H1 (cell line): ENCODE measurements at regions not wholly inside any gene's neighbourhood (a gene's known extent, or its start where the extent isn't known, plus 50 kb on each side); places are given as distances from the start of the nearest gene placed in this dataset.

ENCODE experiments used
- CTCF ChIA-PET: fragments of 300-600 bp; sonication (Branson Sonifier 250); formaldehyde crosslinking; loops from one replicate; lab custom pipeline; 2021; ENCODE audit not compliant: partially characterized antibody; lab: Charles Lee
- POLR2A ChIA-PET: fragments of 300-600 bp; sonication (Branson Sonifier 250); formaldehyde crosslinking; loops from one replicate; lab custom pipeline; 2021; ENCODE audit warnings: inconsistent platforms; ENCODE audit not compliant: partially characterized antibody; lab: Charles Lee
- DNase-seq, 2 experiments: peaks; one replicate each; pipeline versions ENCODE4 v3.0.0 to v3.0.0-alpha.2; 2010 to 2022; ENCODE audit warnings: low spot score in 2 of 2, low read depth in 1 of 2, mixed read lengths in 1 of 2
- FAIRE-seq: peaks from 2 replicates; lab custom pipeline; 2011; peaks lifted over from hg19 to GRCh38; lab: Jason Lieb, UNC
- H2AFZ ChIP-seq: 2 replicates; pipeline ENCODE4 v1.8.1; 2012; ENCODE audit warnings: low read length, inconsistent platforms
- H2AK5ac ChIP-seq: 2 replicates; pipeline ENCODE4 v1.6.1; 2013; ENCODE audit warnings: low read depth, low read length
- H2BK120ac ChIP-seq: replicated peaks from 2 replicates; pipeline ENCODE3; 2013; ENCODE audit warnings: low read depth, low read length, inconsistent platforms
- H2BK12ac ChIP-seq: 2 replicates; pipeline ENCODE4 v1.6.1; 2013; ENCODE audit warnings: low read depth, low read length
- H2BK15ac ChIP-seq: 2 replicates; pipeline ENCODE4 v1.6.1; 2013; ENCODE audit warnings: low read length
- H2BK20ac ChIP-seq: 2 replicates; pipeline ENCODE4 v1.6.1; 2013; ENCODE audit warnings: low read length
- H2BK5ac ChIP-seq: 2 replicates; pipeline ENCODE4 v1.6.1; 2013; ENCODE audit warnings: low read depth, low read length
- H3K14ac ChIP-seq: 2 replicates; pipeline ENCODE4 v1.6.1; 2013; ENCODE audit warnings: inconsistent platforms; ENCODE audit not compliant: insufficient read length
- H3K18ac ChIP-seq: 2 replicates; pipeline ENCODE4 v1.6.1; 2013; ENCODE audit warnings: low read length; ENCODE audit errors: extremely low read depth
- H3K23ac ChIP-seq: 2 replicates; pipeline ENCODE4 v1.6.1; 2013; ENCODE audit warnings: inconsistent platforms; ENCODE audit not compliant: insufficient read length
- H3K23me2 ChIP-seq: 2 replicates; pipeline ENCODE4 v1.6.1; 2013; ENCODE audit warnings: low read depth, low read length
- H3K27ac ChIP-seq: 2 replicates; pipeline ENCODE4 v1.6.1; 2011; ENCODE audit warnings: low read depth, low read length, inconsistent platforms
- H3K27me3 ChIP-seq, 4 experiments: replicated peaks in 1 of 4; 1 replicate in 1 of 4; 2 replicates in 3 of 4; pipeline versions ENCODE4 v1.6.1 to v1.8.1; 2011 to 2013; ENCODE audit warnings: low read length in 3 of 4, mild to moderate bottlenecking in 3 of 4, inconsistent platforms in 2 of 4, mixed read lengths in 2 of 4, moderate library complexity in 1 of 4; ENCODE audit not compliant: control insufficient read depth in 3 of 4, insufficient read depth in 3 of 4; ENCODE audit errors: extremely low read depth in 1 of 4
- H3K36me3 ChIP-seq, 4 experiments: 2 replicates each; pipeline versions ENCODE4 v1.6.1 to v1.8.1; 2011 to 2013; ENCODE audit warnings: mild to moderate bottlenecking in 4 of 4, low read length in 3 of 4, moderate library complexity in 2 of 4, control low read depth in 1 of 4, inconsistent platforms in 1 of 4; ENCODE audit not compliant: insufficient read depth in 4 of 4, control insufficient read depth in 2 of 4
- H3K4ac ChIP-seq: replicated peaks from 2 replicates; pipeline ENCODE3; 2013; ENCODE audit warnings: low read length, low read depth, mixed read lengths, inconsistent platforms; ENCODE audit not compliant: insufficient read length
- H3K4me1 ChIP-seq, 4 experiments: replicated peaks in 1 of 4; 1 replicate in 1 of 4; 2 replicates in 3 of 4; pipeline versions ENCODE4 v1.6.1 to v1.8.1; 2011 to 2013; ENCODE audit warnings: low read length in 3 of 4, inconsistent platforms in 2 of 4, mixed read lengths in 1 of 4; ENCODE audit not compliant: insufficient read depth in 4 of 4, control insufficient read depth in 3 of 4
- H3K4me2 ChIP-seq, 2 experiments: 2 replicates each; pipeline versions ENCODE4 v1.6.1 to v1.8.1; 2011 to 2013; ENCODE audit warnings: low read depth in 2 of 2, low read length in 2 of 2, control low read depth in 1 of 2, inconsistent platforms in 1 of 2, mild to moderate bottlenecking in 1 of 2; ENCODE audit not compliant: insufficient read depth in 1 of 2
- H3K4me3 ChIP-seq, 4 experiments: fragments of 200-600, 300-600 bp in 1 of 4; sonication (generic), shearing (Covaris generic), sonication (Bioruptor Twin) in 1 of 4; 2 replicates each; pipeline versions ENCODE4 v1.5.1 to v1.8.1; 2011 to 2016; ENCODE audit warnings: low read length in 4 of 4, low read depth in 3 of 4, control low read depth in 2 of 4, inconsistent platforms in 2 of 4, mild to moderate bottlenecking in 2 of 4, mixed read lengths in 1 of 4, moderate library complexity in 1 of 4; ENCODE audit not compliant: insufficient read depth in 2 of 4; ENCODE audit errors: extremely low read depth in 1 of 4
- H3K56ac ChIP-seq: replicated peaks from 2 replicates; pipeline ENCODE3; 2013; ENCODE audit warnings: low read depth, mild to moderate bottlenecking, mixed read lengths, low read length, inconsistent platforms; ENCODE audit not compliant: insufficient read length
- H3K79me1 ChIP-seq: 2 replicates; pipeline ENCODE4 v1.6.1; 2013; ENCODE audit warnings: low read depth, low read length, control low read depth
- H3K79me2 ChIP-seq, 2 experiments: 2 replicates each; pipeline versions ENCODE4 v1.6.1 to v1.8.1; 2012 to 2013; ENCODE audit warnings: low read length in 2 of 2, mild to moderate bottlenecking in 2 of 2, inconsistent platforms in 1 of 2; ENCODE audit not compliant: insufficient read depth in 2 of 2, control insufficient read depth in 1 of 2
- H3K9ac ChIP-seq, 4 experiments: replicated peaks in 1 of 4; 1 replicate in 1 of 4; 2 replicates in 3 of 4; pipeline versions ENCODE4 v1.6.1 to v1.8.1; 2011 to 2013; ENCODE audit warnings: low read depth in 3 of 4, low read length in 3 of 4, control low read depth in 2 of 4, mild to moderate bottlenecking in 2 of 4, moderate library complexity in 2 of 4, inconsistent platforms in 1 of 4; ENCODE audit errors: extremely low read depth in 1 of 4
- H3K9me3 ChIP-seq, 2 experiments: 2 replicates each; pipeline versions ENCODE4 v1.6.1 to v1.8.1; 2012 to 2013; ENCODE audit warnings: mild to moderate bottlenecking in 2 of 2, moderate library complexity in 2 of 2, control low read depth in 1 of 2, inconsistent platforms in 1 of 2, low read depth in 1 of 2, low read length in 1 of 2, mixed read lengths in 1 of 2; ENCODE audit not compliant: insufficient read depth in 2 of 2
- H4K20me1 ChIP-seq, 2 experiments: replicated peaks in 1 of 2; 2 replicates each; pipeline versions ENCODE3 to v1.8.1; 2011 to 2013; ENCODE audit warnings: inconsistent platforms in 2 of 2, low read length in 2 of 2, mild to moderate bottlenecking in 1 of 2; ENCODE audit not compliant: insufficient read depth in 2 of 2, control insufficient read depth in 1 of 2
- H4K5ac ChIP-seq: 2 replicates; pipeline ENCODE4 v1.6.1; 2013; ENCODE audit warnings: low read length, low read depth, mixed read lengths, inconsistent platforms; ENCODE audit not compliant: insufficient read length
- H4K8ac ChIP-seq: 2 replicates; pipeline ENCODE4 v1.8.0; 2013; ENCODE audit warnings: mild to moderate bottlenecking, moderate library complexity, low read length, inconsistent platforms; ENCODE audit not compliant: insufficient read depth; ENCODE audit errors: extremely low read depth
- H4K91ac ChIP-seq: replicated peaks from 2 replicates; pipeline ENCODE3; 2013; ENCODE audit warnings: low read length, mixed read lengths, inconsistent platforms; ENCODE audit not compliant: insufficient read length
- ATF2 ChIP-seq: IDR thresholded peaks from 2 replicates; pipeline ENCODE4 v1.6.1; 2012; ENCODE audit warnings: low read length, inconsistent platforms
- CREB1 ChIP-seq: IDR thresholded peaks from 2 replicates; pipeline ENCODE4 v1.6.1; 2012; ENCODE audit warnings: inconsistent platforms
- CTBP2 ChIP-seq: IDR thresholded peaks from 2 replicates; pipeline ENCODE4 v1.7.0; 2011; ENCODE audit warnings: borderline replicate concordance, mild to moderate bottlenecking, moderate library complexity, mixed read lengths, low read length; ENCODE audit not compliant: insufficient read depth, insufficient read length
- FOSL1 ChIP-seq: IDR thresholded peaks from 2 replicates; pipeline ENCODE4 v1.6.1; 2011; ENCODE audit warnings: mild to moderate bottlenecking, low read depth, low read length, moderate library complexity; ENCODE audit not compliant: insufficient read depth
- MAX ChIP-seq: IDR thresholded peaks from 2 replicates; pipeline ENCODE4 v1.6.1; 2012; ENCODE audit warnings: inconsistent platforms
- RNF2 ChIP-seq: fragments of 200-900, 300-1000 bp; sonication (generic); IDR thresholded peaks from 2 replicates; pipeline ENCODE4 v1.7.1; 2016; ENCODE audit warnings: borderline replicate concordance, low read depth, mild to moderate bottlenecking, antibody characterized with exemption, low read length; ENCODE audit not compliant: poor library complexity, severe bottlenecking; ENCODE audit errors: missing control alignments
- SIN3A ChIP-seq, 2 experiments: IDR thresholded peaks in 1 of 2; conservative IDR thresholded peaks in 1 of 2; 2 replicates each; pipeline ENCODE4 v1.6.1; 2011 to 2012; ENCODE audit warnings: low read length in 2 of 2, improper control_type of control experiment in 1 of 2, low read depth in 1 of 2, mild to moderate bottlenecking in 1 of 2
- SIRT6 ChIP-seq: IDR thresholded peaks from one replicate; pipeline ENCODE4 v1.7.1; 2012; ENCODE audit warnings: low read length, inconsistent platforms
- SP2 ChIP-seq: IDR thresholded peaks from 2 replicates; pipeline ENCODE4 v1.6.1; 2012; ENCODE audit warnings: mild to moderate bottlenecking, low read length, inconsistent platforms
- SUZ12 ChIP-seq: fragments of 200-600 bp; sonication (generic); IDR thresholded peaks from 2 replicates; pipeline ENCODE4 v1.6.1; 2012; ENCODE audit warnings: mild to moderate bottlenecking, inconsistent platforms, low read length, moderate library complexity, mixed read lengths
- WGBS, 2 experiments: shearing (Covaris generic) in 1 of 2; methylation state at CpG; one replicate each; pipeline versions ENCODE4 v1.1.6 to v1.1.7; 2013 to 2015; ENCODE audit warnings: low lambda C conversion rate in 2 of 2, mixed read lengths in 2 of 2, inconsistent platforms in 1 of 2, low coverage in 1 of 2, missing lambda C conversion rate in 1 of 2; ENCODE audit not compliant: insufficient replicate concordance in 2 of 2, insufficient coverage in 1 of 2, insufficient read length in 1 of 2; ENCODE audit errors: extremely low coverage in 1 of 2, missing lambda C conversion rate in 1 of 2; 5-methylcytosine and 5-hydroxymethylcytosine counted together
- TF ChIP-seq, protein P1 (sequence below): IDR thresholded peaks from 2 replicates; pipeline ENCODE4 v1.6.1; 2011; ENCODE audit warnings: low read length, improper control_type of control experiment

DNA sequence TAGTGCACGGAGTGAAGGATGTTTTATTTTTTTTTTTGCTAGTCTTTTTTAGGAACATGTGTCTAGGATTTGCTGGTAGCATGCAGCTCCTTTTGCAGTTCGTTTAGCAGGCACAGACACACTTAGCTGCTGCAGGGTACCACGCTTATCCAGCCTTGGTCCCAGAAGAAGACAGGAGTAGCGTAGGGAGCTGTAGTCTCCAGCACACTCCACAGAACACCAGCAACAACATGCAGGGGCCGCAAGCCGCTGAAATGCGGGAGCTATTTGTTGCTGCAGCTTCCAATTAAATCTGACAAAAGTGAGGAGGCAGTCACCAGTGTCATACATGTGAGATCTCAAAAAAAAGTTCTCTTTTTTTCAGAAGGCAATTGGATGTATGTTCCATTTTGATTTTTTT, 486.2 kb upstream of the KLF6 start:
- Histone ChIP-seq H3K4me3 (no peak overlapping the region), H4K20me1 (no peaks in the 10 kb centered on the region), H3K23me2 (no peaks in the 10 kb centered on the region), H3K18ac (no peak overlapping the region), H3K23ac (no peak overlapping the region), H3K4me2 (no peak overlapping the region), H3K79me1 (no peaks in the 10 kb centered on the region), H2BK120ac (no peak overlapping the region), H3K14ac (no peak overlapping the region), H2AK5ac (no peak overlapping the region), H2AFZ (no peak overlapping the region), H3K27me3 (no peaks in the 10 kb centered on the region), H4K5ac (no peak overlapping the region), H3K56ac (no peak overlapping the region), H2BK5ac (no peak overlapping the region), H3K4ac (no peak overlapping the region), H2BK12ac (no peak overlapping the region), H3K36me3 (no peaks in the 10 kb centered on the region), H3K9ac (no peak overlapping the region), H4K8ac (no peak overlapping the region), H3K79me2 (no peaks in the 10 kb centered on the region), H2BK20ac (no peak overlapping the region), H3K27ac (no peak overlapping the region), H4K91ac (no peak overlapping the region), H2BK15ac (no peak overlapping the region), H3K9me3 (peaks cover 10 to 23% of the 10 kb centered on the region in 2 experiments; a peak in 3 of 4 replicates), H3K4me1 (no peaks in the 10 kb centered on the region)
- no peak for DNase-seq
- WGBS, 2 experiments = 99% methylated on average over 7 of the region's 7 CpGs; no CpG with 5 or more reads in 1 of the 2 experiments
- POLR2A ChIA-PET = no interaction called here
- CTCF ChIA-PET = interaction anchor here (0.8 kb wide), 1 partner anchor 37 kb away, joined by 3 read pairs; no protein-coding TSS in a partner anchor
- FAIRE-seq = no peak
- no peak for TF ChIP-seq ATF2
- TF ChIP-seq FOSL1 = no peak
- no peak for TF ChIP-seq RNF2
- TF ChIP-seq MAX = no peak
- TF ChIP-seq, protein P1, sequence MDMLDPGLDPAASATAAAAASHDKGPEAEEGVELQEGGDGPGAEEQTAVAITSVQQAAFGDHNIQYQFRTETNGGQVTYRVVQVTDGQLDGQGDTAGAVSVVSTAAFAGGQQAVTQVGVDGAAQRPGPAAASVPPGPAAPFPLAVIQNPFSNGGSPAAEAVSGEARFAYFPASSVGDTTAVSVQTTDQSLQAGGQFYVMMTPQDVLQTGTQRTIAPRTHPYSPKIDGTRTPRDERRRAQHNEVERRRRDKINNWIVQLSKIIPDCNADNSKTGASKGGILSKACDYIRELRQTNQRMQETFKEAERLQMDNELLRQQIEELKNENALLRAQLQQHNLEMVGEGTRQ = no peak
- no peak for TF ChIP-seq SIRT6
- TF ChIP-seq SUZ12 = no peak
- no peak for TF ChIP-seq SP2
- no peak for TF ChIP-seq CTBP2
- no peak for TF ChIP-seq SIN3A (conservative IDR thresholded peaks at IDR 0.05 in 1 of 2, IDR thresholded peaks at IDR 0.05 in 1 of 2; ENCODE audit: low read depth in 1 of 2, low read length in 2 of 2)
- TF ChIP-seq CREB1 = no peak
